Pancreas (tissue), 10 donors: ENCODE measurements at regions not wholly inside any gene's neighbourhood (a gene's known extent, or its start where the extent isn't known, plus 50 kb on each side); places are given as distances from the start of the nearest gene placed in this dataset.

Experiments
- ATAC-seq, 4 donors: fragments of 200-7000 bp; cut with Tn5 transposase; one replicate each; pipeline versions ENCODE4 v1.8.0 to v1.9.1; 2020; ENCODE audit warnings: mild to moderate bottlenecking in 4 of 4, moderate library complexity in 4 of 4
- DNase-seq, 6 donors: peaks; one replicate each; pipeline ENCODE4 v3.0.0-alpha.2; 2020
- FAIRE-seq: peaks from 2 replicates; lab custom pipeline; 2012; peaks lifted over from hg19 to GRCh38; lab: Jason Lieb, UNC
- H3K27ac ChIP-seq, 4 donors: fragments of 200-600 bp; sonication (generic); 1 replicate in 3 of 4; 2 replicates in 1 of 4; pipeline versions ENCODE4 v1.5.0 to v1.8.0; 2020
- H3K27me3 ChIP-seq, 4 donors: fragments of 200-600 bp; one replicate each; pipeline ENCODE4 v1.8.0; 2021
- H3K36me3 ChIP-seq, 3 donors: fragments of 200-600 bp; sonication (generic) in 1 of 3; one replicate each; pipeline versions ENCODE4 v1.5.0 to v1.8.0; 2020 to 2021
- H3K4me1 ChIP-seq, 3 donors: fragments of 200-600 bp; one replicate each; pipeline ENCODE4 v1.8.0; 2021
- H3K4me3 ChIP-seq, 4 donors: fragments of 200-600 bp; sonication (generic) in 2 of 4; one replicate each; pipeline versions ENCODE4 v1.5.0 to v1.8.0; 2020 to 2021
- H3K9me3 ChIP-seq, 4 donors: fragments of 200-600 bp; one replicate each; pipeline ENCODE4 v1.8.0; 2021
- WGBS, 2 donors: extraction: QIAGEN DNeasy Blood & Tissue Kit; methylation state at CpG; one replicate each; pipeline ENCODE4 v1.1.7; 2013; 5-methylcytosine and 5-hydroxymethylcytosine counted together
- intact Hi-C, 3 donors: fragments of 100-400 bp; cut with DNase I; formaldehyde crosslinking; loops; one replicate each; pipeline versions ENCODE4 v1.11.1 to v1.14.2; 2022
- TF ChIP-seq, protein P1 (sequence below), 4 donors: fragments of 200-600 bp; sonication (generic) in 3 of 4; IDR thresholded peaks; one replicate each; pipeline versions ENCODE4 v1.5.0 to v1.8.0; 2021; ENCODE audit warnings: antibody characterized with exemption in 4 of 4
- donor health status: healthy with polysubstance abuse.
- donor health status: DM: no; HTN: no; CAD: no; lungs with moderate emphysema.
- donor health status: DM: no; HTN: no; CAD: no.
- donor health status: control.
- donor health status: control.
- donor health status: Bipolar disorder and iron deficiency.
- donor health status: DM: yes; HTN: yes; CAD: no.
- donor health status: DM: no; HTN: no; CAD: no.
- donor health status: DM: no; HTN: no; CAD: no.
- donor health status: DM: yes; HTN: yes; CAD: no.

DNA sequence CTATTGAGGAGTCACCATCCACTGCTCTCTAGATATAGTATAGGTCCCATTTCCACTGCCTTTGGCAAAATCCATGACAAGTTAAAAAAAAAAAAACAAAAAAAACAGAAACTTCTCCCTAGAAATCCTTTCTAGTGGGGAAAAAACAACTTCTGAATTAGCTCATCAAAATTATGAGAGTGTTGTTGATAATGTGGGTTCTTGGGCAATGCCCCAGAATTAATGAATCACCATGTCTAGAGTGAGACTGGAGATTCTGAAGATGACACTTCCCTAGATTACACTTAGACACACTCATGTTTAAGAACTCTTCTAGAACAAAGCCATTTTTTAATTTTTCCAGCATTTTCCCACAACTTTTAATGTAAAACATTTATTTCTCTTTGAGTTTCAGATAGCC lies 728.0 kb upstream of the C9orf72 start:
- Histone ChIP-seq H3K36me3 (no peaks in the 10 kb centered on the region), H3K4me1 (no peaks in the 10 kb centered on the region), H3K9me3 (no peaks in the 10 kb centered on the region), H3K27ac (no peak overlapping the region), H3K27me3 (no peaks in the 10 kb centered on the region), H3K4me3 (no peak overlapping the region)
- ATAC-seq (no peak), DNase-seq (no peak), FAIRE-seq (no peak)
- intact Hi-C loops: no loop called here
- TF ChIP-seq, protein P1, sequence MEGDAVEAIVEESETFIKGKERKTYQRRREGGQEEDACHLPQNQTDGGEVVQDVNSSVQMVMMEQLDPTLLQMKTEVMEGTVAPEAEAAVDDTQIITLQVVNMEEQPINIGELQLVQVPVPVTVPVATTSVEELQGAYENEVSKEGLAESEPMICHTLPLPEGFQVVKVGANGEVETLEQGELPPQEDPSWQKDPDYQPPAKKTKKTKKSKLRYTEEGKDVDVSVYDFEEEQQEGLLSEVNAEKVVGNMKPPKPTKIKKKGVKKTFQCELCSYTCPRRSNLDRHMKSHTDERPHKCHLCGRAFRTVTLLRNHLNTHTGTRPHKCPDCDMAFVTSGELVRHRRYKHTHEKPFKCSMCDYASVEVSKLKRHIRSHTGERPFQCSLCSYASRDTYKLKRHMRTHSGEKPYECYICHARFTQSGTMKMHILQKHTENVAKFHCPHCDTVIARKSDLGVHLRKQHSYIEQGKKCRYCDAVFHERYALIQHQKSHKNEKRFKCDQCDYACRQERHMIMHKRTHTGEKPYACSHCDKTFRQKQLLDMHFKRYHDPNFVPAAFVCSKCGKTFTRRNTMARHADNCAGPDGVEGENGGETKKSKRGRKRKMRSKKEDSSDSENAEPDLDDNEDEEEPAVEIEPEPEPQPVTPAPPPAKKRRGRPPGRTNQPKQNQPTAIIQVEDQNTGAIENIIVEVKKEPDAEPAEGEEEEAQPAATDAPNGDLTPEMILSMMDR (IDR thresholded peaks at IDR 0.05): no peak

DNA sequence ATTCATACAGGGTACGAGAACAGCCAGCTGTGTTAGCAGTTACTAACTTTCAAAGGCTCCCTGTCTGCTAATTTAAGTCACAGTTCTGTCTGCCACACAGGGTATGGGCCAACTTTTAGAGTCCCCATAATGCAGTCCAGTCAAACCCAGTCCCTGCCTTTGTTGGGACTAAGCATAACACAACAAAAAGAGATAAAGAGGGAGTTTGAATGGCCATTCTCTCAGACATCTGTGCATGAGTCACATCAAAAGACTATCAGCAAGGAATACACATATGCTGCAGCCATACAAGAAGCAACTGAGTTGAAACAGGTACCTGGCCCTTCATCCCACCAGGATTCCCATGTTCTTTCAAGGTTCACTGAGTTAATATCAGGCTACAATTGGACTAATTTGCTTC lies 744.5 kb upstream of the C9orf72 start:
- Histone ChIP-seq H3K36me3 (no peaks in the 10 kb centered on the region), H3K4me1 (no peaks in the 10 kb centered on the region), H3K27ac (no peak overlapping the region), H3K27me3 (no peaks in the 10 kb centered on the region), H3K9me3 (no peaks in the 10 kb centered on the region), H3K4me3 (no peak overlapping the region)
- ATAC-seq: no peak
- intact Hi-C loops: no loop called here
- no peak for FAIRE-seq
- no peak for DNase-seq
- WGBS, 2 donors: 21 to 38% methylated on average over 1 of the region's 1 CpG
- TF ChIP-seq, protein P1 (IDR thresholded peaks at IDR 0.05): no peak

GRCh38 chr9:28318515-28318914 lies 745.2 kb upstream of the C9orf72 start:
- H3K27ac ChIP-seq: no peak overlapping the region
- TF ChIP-seq, protein P1 (IDR thresholded peaks at IDR 0.05): no peak
- no peaks in the 10 kb centered on the region for H3K9me3 ChIP-seq
- H3K4me3 ChIP-seq: no peak overlapping the region
- H3K27me3 ChIP-seq: no peaks in the 10 kb centered on the region
- no peak for ATAC-seq
- H3K4me1 ChIP-seq: no peaks in the 10 kb centered on the region
- intact Hi-C loops: no loop called here
- no peak for DNase-seq
- no peak for FAIRE-seq
- 23 to 39% methylated on average over 1 of the region's 1 CpG for WGBS, 2 donors
- H3K36me3 ChIP-seq: no peaks in the 10 kb centered on the region

- intact Hi-C loops: no loop called here
- H3K36me3 ChIP-seq: no peaks in the 10 kb centered on the region
- TF ChIP-seq, protein P1 (IDR thresholded peaks at IDR 0.05): no peak
- WGBS, 2 donors: 27 to 39% methylated on average over 2 of the region's 2 CpGs
- no peak overlapping the region for H3K4me3 ChIP-seq
- no peak overlapping the region for H3K27ac ChIP-seq
- no peaks in the 10 kb centered on the region for H3K27me3 ChIP-seq
- ATAC-seq: no peak
- no peaks in the 10 kb centered on the region for H3K9me3 ChIP-seq
- no peak for DNase-seq
- no peak for FAIRE-seq
- H3K4me1 ChIP-seq: no peaks in the 10 kb centered on the region
Observed at GRCh38 chr9:28319981-28320380, 746.7 kb upstream of the C9orf72 start.

GRCh38 chr9:28320616-28321015 lies 747.3 kb upstream of the C9orf72 start:
- 21 to 43% methylated on average over 5 of the region's 5 CpGs for WGBS, 2 donors
- no peak for DNase-seq
- ATAC-seq: no peak
- intact Hi-C loops: no loop called here
- Histone ChIP-seq H3K27me3 (no peaks in the 10 kb centered on the region), H3K9me3 (no peaks in the 10 kb centered on the region), H3K4me3 (no peak overlapping the region), H3K27ac (no peak overlapping the region), H3K4me1 (no peaks in the 10 kb centered on the region), H3K36me3 (no peaks in the 10 kb centered on the region)
- no peak for FAIRE-seq
- TF ChIP-seq, protein P1 (IDR thresholded peaks at IDR 0.05): no peak
